Neural progenitor cell (in vitro differentiated cells): ENCODE measurements at regions not wholly inside any gene's neighbourhood (a gene's known extent, or its start where the extent isn't known, plus 50 kb on each side); places are given as distances from the start of the nearest gene placed in this dataset.

Experiments used
- DNase-seq: peaks from one replicate; pipeline ENCODE4 v3.0.0-alpha.2; 2016; ENCODE audit warnings: low spot score
- H2AFZ ChIP-seq: fragments of 200-600 bp; sonication (generic); replicated peaks from 2 replicates; pipeline ENCODE4 v1.6.1; 2016; ENCODE audit warnings: antibody characterized with exemption
- H3F3A ChIP-seq: fragments of 200-600 bp; sonication (generic); 2 replicates; pipeline ENCODE4 v1.6.1; 2016; ENCODE audit warnings: antibody characterized with exemption, low read depth
- H3K27ac ChIP-seq: fragments of 200-600 bp; sonication (generic); 2 replicates; pipeline ENCODE4 v1.5.1; 2016; ENCODE audit warnings: mild to moderate bottlenecking
- H3K27me3 ChIP-seq: fragments of 200-600 bp; sonication (generic); 2 replicates; pipeline ENCODE4 v1.6.1; 2016; ENCODE audit warnings: mild to moderate bottlenecking, moderate library complexity
- H3K36me3 ChIP-seq: fragments of 200-600 bp; sonication (generic); 2 replicates; pipeline ENCODE4 v1.5.1; 2016
- H3K4me1 ChIP-seq: fragments of 200-600 bp; sonication (generic); 2 replicates; pipeline ENCODE4 v1.6.1; 2016; ENCODE audit warnings: mixed run types
- H3K4me2 ChIP-seq: fragments of 200-600 bp; sonication (generic); 2 replicates; pipeline ENCODE4 v1.6.1; 2016
- H3K4me3 ChIP-seq: fragments of 200-600 bp; sonication (generic); 2 replicates; pipeline ENCODE4 v1.5.1; 2016
- H3K79me2 ChIP-seq: fragments of 200-600 bp; sonication (generic); 2 replicates; pipeline ENCODE4 v1.6.1; 2016; ENCODE audit warnings: low read depth
- H3K9ac ChIP-seq: fragments of 200-600 bp; sonication (generic); 2 replicates; pipeline ENCODE4 v1.6.1; 2016
- H3K9me3 ChIP-seq: fragments of 200-600 bp; sonication (generic); 2 replicates; pipeline ENCODE4 v1.5.1; 2016; ENCODE audit warnings: low read depth
- H4K20me1 ChIP-seq: fragments of 200-600 bp; sonication (generic); 2 replicates; pipeline ENCODE4 v1.6.1; 2016; ENCODE audit warnings: low read depth
- H3K27ac Mint-ChIP-seq: 3 replicates; pipeline ENCODE4 v1.8.0; 2021; ENCODE audit warnings: mixed read lengths
- H3K27me3 Mint-ChIP-seq: 2 replicates; pipeline ENCODE4 v1.8.0; 2022; ENCODE audit warnings: low read depth, mild to moderate bottlenecking, inconsistent platforms, moderate library complexity, mixed read lengths; ENCODE audit not compliant: insufficient read depth
- H3K36me3 Mint-ChIP-seq: 3 replicates; pipeline ENCODE4 v1.8.0; 2021; ENCODE audit warnings: mixed read lengths
- H3K4me1 Mint-ChIP-seq: 3 replicates; pipeline ENCODE4 v1.8.0; 2021; ENCODE audit warnings: mixed read lengths
- H3K4me3 Mint-ChIP-seq: 3 replicates; pipeline ENCODE4 v1.8.0; 2021; ENCODE audit warnings: mild to moderate bottlenecking, moderate library complexity, mixed read lengths
- H3K9me3 Mint-ChIP-seq: 3 replicates; pipeline ENCODE4 v1.8.0; 2020; ENCODE audit warnings: mixed read lengths
- CTCF ChIP-seq: fragments of 200-600 bp; sonication (generic); IDR thresholded peaks from 2 replicates; pipeline ENCODE4 v1.5.1; 2017; ENCODE audit warnings: antibody characterized with exemption, mild to moderate bottlenecking
- EZH2 ChIP-seq: fragments of 200-600 bp; sonication (generic); IDR thresholded peaks from 2 replicates; pipeline ENCODE4 v1.6.1; 2017; ENCODE audit warnings: antibody characterized with exemption, mild to moderate bottlenecking, moderate library complexity
- EZH2phosphoT487 ChIP-seq: fragments of 200-600 bp; sonication (generic); IDR thresholded peaks from 2 replicates; pipeline ENCODE4 v1.6.1; 2017; ENCODE audit warnings: antibody characterized with exemption

DNA sequence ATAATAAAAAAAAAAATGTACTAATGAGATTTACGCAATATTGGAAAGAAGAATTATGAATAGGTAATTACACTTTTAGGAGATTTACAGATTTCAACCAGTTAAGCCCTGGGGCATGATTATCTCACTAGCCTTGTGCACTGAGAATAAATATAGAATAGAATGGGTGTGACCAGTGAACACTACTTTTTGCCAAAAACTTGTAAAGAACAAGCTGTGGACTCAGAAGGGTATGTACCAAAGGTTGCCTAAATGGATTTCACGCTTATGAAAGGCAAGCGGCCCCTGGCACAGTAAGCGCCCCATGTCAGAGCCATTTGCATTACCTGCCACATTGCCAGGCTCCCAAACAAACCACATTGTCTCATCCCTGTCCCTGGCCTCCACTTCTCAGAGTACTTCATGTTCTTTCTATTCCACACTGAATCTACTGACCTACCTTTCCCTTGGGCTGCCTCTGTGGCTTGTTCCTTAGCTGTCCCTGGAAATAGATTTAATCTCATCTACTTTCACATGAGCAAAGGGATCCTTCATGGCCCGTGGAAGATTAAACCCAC is 170.6 kb upstream of the DIO2 start:
- H3K9me3 Mint-ChIP-seq = no peaks in the 10 kb centered on the region
- Histone ChIP-seq H4K20me1 (no peaks in the 10 kb centered on the region), H3K4me2 (no peak overlapping the region), H3F3A (no peaks in the 10 kb centered on the region), H3K27ac (no peak overlapping the region), H3K79me2 (no peaks in the 10 kb centered on the region), H3K4me1 (no peaks in the 10 kb centered on the region), H2AFZ (no peak overlapping the region), H3K36me3 (no peaks in the 10 kb centered on the region), H3K4me3 (no peak overlapping the region), H3K9ac (no peak overlapping the region), H3K27me3 (no peaks in the 10 kb centered on the region), H3K9me3 (no peaks in the 10 kb centered on the region)
- H3K36me3 Mint-ChIP-seq = no peaks in the 10 kb centered on the region
- H3K27ac Mint-ChIP-seq = no peak overlapping the region
- TF ChIP-seq CTCF (no peak), EZH2 (no peak), EZH2phosphoT487 (no peak)
- H3K27me3 Mint-ChIP-seq = no peaks in the 10 kb centered on the region
- no peak for DNase-seq
- peaks cover 3% of the 10 kb centered on the region for H3K4me1 Mint-ChIP-seq
- H3K4me3 Mint-ChIP-seq = no peak overlapping the region

DNA sequence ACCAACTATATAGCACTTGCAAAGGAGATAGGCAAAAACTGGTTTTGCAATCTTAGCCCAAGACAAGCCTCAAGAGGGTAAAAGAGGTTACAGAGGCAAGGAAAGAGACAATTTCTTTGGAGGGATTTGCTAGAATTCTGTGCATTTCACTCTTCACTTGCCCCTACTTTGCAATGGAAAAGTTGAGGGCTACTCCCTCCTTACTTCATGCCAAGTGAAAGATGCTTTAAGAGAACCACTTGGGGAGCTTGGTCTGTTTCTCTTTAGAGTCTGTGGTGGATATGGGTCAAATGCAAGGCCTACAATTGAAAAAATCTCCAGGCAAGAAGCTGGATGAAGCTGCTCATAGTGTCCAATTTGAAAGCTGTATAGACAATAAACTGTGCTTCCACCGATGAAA is 167.7 kb upstream of the DIO2 start:
- H3K27ac ChIP-seq = no peak overlapping the region
- Mint-ChIP-seq H3K4me3 (no peak overlapping the region), H3K9me3 (no peaks in the 10 kb centered on the region), H3K27me3 (no peaks in the 10 kb centered on the region), H3K27ac (no peak overlapping the region), H3K36me3 (no peaks in the 10 kb centered on the region), H3K4me1 (peaks cover 3% of the 10 kb centered on the region)
- H3K4me1 ChIP-seq = no peaks in the 10 kb centered on the region
- H3K79me2 ChIP-seq = no peaks in the 10 kb centered on the region
- H3F3A ChIP-seq = no peaks in the 10 kb centered on the region
- H3K27me3 ChIP-seq = no peaks in the 10 kb centered on the region
- no peaks in the 10 kb centered on the region for H3K9me3 ChIP-seq
- H4K20me1 ChIP-seq = no peaks in the 10 kb centered on the region
- no peak overlapping the region for H3K4me3 ChIP-seq
- no peaks in the 10 kb centered on the region for H3K36me3 ChIP-seq
- no peak overlapping the region for H2AFZ ChIP-seq
- H3K9ac ChIP-seq = no peak overlapping the region
- TF ChIP-seq EZH2phosphoT487 (no peak), EZH2 (no peak), CTCF (no peak)
- no peak for DNase-seq
- H3K4me2 ChIP-seq = no peak overlapping the region

DNA sequence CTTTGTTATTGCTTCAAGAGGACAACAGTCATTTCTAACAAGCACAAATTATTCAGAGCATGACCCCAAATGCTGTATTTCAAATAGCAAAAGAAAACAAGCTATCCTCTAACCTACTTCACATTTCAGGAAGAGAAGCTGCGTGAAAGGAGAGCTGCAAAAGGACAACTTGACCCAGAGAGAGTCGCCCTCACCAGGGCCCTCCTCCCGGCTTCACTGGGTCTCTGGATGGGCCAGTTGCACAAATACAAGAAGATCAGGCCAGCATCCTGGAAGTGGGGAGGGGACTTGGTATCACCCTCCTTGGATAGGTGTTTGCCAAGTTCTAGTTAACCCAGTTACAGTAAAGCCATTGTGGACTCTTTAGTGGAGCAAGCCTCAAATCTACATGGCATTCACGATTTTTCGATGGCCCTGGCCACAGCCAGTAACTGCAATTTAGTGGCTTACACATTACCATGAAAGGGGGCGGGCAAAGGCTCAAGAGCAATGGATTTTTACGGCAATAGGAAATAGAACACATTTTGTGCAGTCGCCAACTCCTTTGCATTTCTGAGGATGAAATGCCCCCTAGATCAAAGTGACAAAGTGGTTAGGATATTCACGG is 166.9 kb upstream of the DIO2 start:
- no peaks in the 10 kb centered on the region for H3K36me3 Mint-ChIP-seq
- no peak overlapping the region for H2AFZ ChIP-seq

More for the DNA sequence above, 166.9 kb upstream of the DIO2 start:
- no peaks in the 10 kb centered on the region for H3K36me3 ChIP-seq
- H4K20me1 ChIP-seq = no peaks in the 10 kb centered on the region
- no peak for DNase-seq
- H3K9me3 ChIP-seq = no peaks in the 10 kb centered on the region
- no peak overlapping the region for H3K9ac ChIP-seq
- no peaks in the 10 kb centered on the region for H3K27me3 Mint-ChIP-seq
- H3K27me3 ChIP-seq = no peaks in the 10 kb centered on the region
- H3K4me3 ChIP-seq = no peak overlapping the region
- no peaks in the 10 kb centered on the region for H3F3A ChIP-seq
- no peaks in the 10 kb centered on the region for H3K79me2 ChIP-seq
- no peak overlapping the region for H3K27ac Mint-ChIP-seq
- H3K27ac ChIP-seq = no peak overlapping the region
- no peak overlapping the region for H3K4me3 Mint-ChIP-seq
- no peaks in the 10 kb centered on the region for H3K9me3 Mint-ChIP-seq
- peaks cover 3% of the 10 kb centered on the region for H3K4me1 Mint-ChIP-seq
- no peaks in the 10 kb centered on the region for H3K4me1 ChIP-seq
- H3K4me2 ChIP-seq = no peak overlapping the region
- TF ChIP-seq EZH2 = no peak
- no peak for TF ChIP-seq CTCF
- no peak for TF ChIP-seq EZH2phosphoT487
